Liver (tissue), 7 donors: ENCODE measurements at regions not wholly inside any gene's neighbourhood (a gene's known extent, or its start where the extent isn't known, plus 50 kb on each side); places are given as distances from the start of the nearest gene placed in this dataset.

ENCODE experiments used
- DNase-seq: peaks from one replicate; pipeline ENCODE4 v3.0.0-alpha.2; 2017; ENCODE audit warnings: low spot score
- H3K27ac ChIP-seq, 2 donors: one replicate each; pipeline ENCODE4 v1.7.0; 2013; ENCODE audit warnings: inconsistent platforms in 2 of 2, low read length in 2 of 2, control low read depth in 1 of 2, low read depth in 1 of 2, mild to moderate bottlenecking in 1 of 2
- H3K27me3 ChIP-seq, 4 donors: one replicate each; pipeline versions ENCODE4 v1.6.1 to v1.7.0; 2013; ENCODE audit warnings: low read length in 3 of 4, inconsistent platforms in 1 of 4, mild to moderate bottlenecking in 1 of 4, moderate library complexity in 1 of 4; ENCODE audit not compliant: control insufficient read depth in 4 of 4, insufficient read depth in 4 of 4
- H3K36me3 ChIP-seq, 4 donors: one replicate each; pipeline versions ENCODE4 v1.6.1 to v1.7.0; 2013; ENCODE audit warnings: low read length in 3 of 4, mild to moderate bottlenecking in 3 of 4, low read depth in 1 of 4, moderate library complexity in 1 of 4; ENCODE audit not compliant: control insufficient read depth in 4 of 4, insufficient read depth in 3 of 4
- H3K4me1 ChIP-seq, 4 donors: one replicate each; pipeline versions ENCODE4 v1.6.1 to v1.7.0; 2013; ENCODE audit warnings: low read length in 3 of 4, mild to moderate bottlenecking in 3 of 4, moderate library complexity in 1 of 4; ENCODE audit not compliant: control insufficient read depth in 4 of 4, insufficient read depth in 4 of 4
- H3K4me3 ChIP-seq, 3 donors: one replicate each; pipeline versions ENCODE4 v1.6.1 to v1.7.0; 2013; ENCODE audit warnings: low read length in 3 of 3, control low read depth in 1 of 3, low read depth in 1 of 3, mild to moderate bottlenecking in 1 of 3
- H3K9ac ChIP-seq, 2 donors: one replicate each; pipeline ENCODE4 v1.7.0; 2013; ENCODE audit warnings: low read length in 2 of 2, mild to moderate bottlenecking in 2 of 2, moderate library complexity in 2 of 2, control low read depth in 1 of 2, low read depth in 1 of 2
- H3K9me3 ChIP-seq, 4 donors: one replicate each; pipeline versions ENCODE4 v1.6.1 to v1.7.0; 2013; ENCODE audit warnings: low read length in 3 of 4; ENCODE audit not compliant: control insufficient read depth in 4 of 4
- ATF3 ChIP-seq: IDR thresholded peaks from 2 replicates; pipeline ENCODE4 v1.6.1; 2016; ENCODE audit warnings: antibody characterized with exemption
- EGR1 ChIP-seq, 2 donors: IDR thresholded peaks; 2 replicates each; pipeline ENCODE4 v1.6.1; 2016 to 2018; ENCODE audit warnings: antibody characterized with exemption in 2 of 2, low read depth in 2 of 2
- FOXA1 ChIP-seq: IDR thresholded peaks from 2 replicates; pipeline ENCODE4 v1.6.1; 2016; ENCODE audit warnings: antibody characterized with exemption
- FOXA2 ChIP-seq: IDR thresholded peaks from 2 replicates; pipeline ENCODE4 v1.6.1; 2016; ENCODE audit warnings: antibody characterized with exemption
- GABPA ChIP-seq, 2 donors: IDR thresholded peaks in 1 of 2; conservative IDR thresholded peaks in 1 of 2; 2 replicates each; pipeline ENCODE4 v1.6.1; 2016; ENCODE audit warnings: antibody characterized with exemption in 2 of 2, mild to moderate bottlenecking in 1 of 2, moderate library complexity in 1 of 2
- HNF4G ChIP-seq: IDR thresholded peaks from 2 replicates; pipeline ENCODE4 v1.6.1; 2016; ENCODE audit warnings: antibody characterized with exemption
- JUND ChIP-seq, 2 donors: IDR thresholded peaks; 2 replicates each; pipeline ENCODE4 v1.6.1; 2016; ENCODE audit warnings: antibody characterized with exemption in 2 of 2
- NR2F2 ChIP-seq: IDR thresholded peaks from 2 replicates; pipeline ENCODE4 v1.6.1; 2016; ENCODE audit warnings: antibody characterized with exemption
- RAD21 ChIP-seq, 2 donors: IDR thresholded peaks; 2 replicates each; pipeline ENCODE4 v1.6.1; 2016; ENCODE audit warnings: antibody characterized with exemption in 2 of 2, mild to moderate bottlenecking in 2 of 2
- REST ChIP-seq: IDR thresholded peaks from 2 replicates; pipeline ENCODE4 v1.6.1; 2016; ENCODE audit warnings: antibody characterized with exemption, mild to moderate bottlenecking
- RXRA ChIP-seq, 2 donors: IDR thresholded peaks; 2 replicates each; pipeline ENCODE4 v1.6.1; 2017 to 2018; ENCODE audit warnings: antibody characterized with exemption in 2 of 2, mild to moderate bottlenecking in 1 of 2
- TAF1 ChIP-seq: conservative IDR thresholded peaks from 2 replicates; pipeline ENCODE4 v1.6.1; 2016; ENCODE audit warnings: antibody characterized with exemption, mild to moderate bottlenecking
- YY1 ChIP-seq: IDR thresholded peaks from 2 replicates; pipeline ENCODE4 v1.6.1; 2016; ENCODE audit warnings: antibody characterized with exemption, mild to moderate bottlenecking
- ZBTB33 ChIP-seq: IDR thresholded peaks from 2 replicates; pipeline ENCODE4 v1.6.1; 2016; ENCODE audit warnings: antibody characterized with exemption
- WGBS: extraction: QIAGEN DNeasy Blood & Tissue Kit; methylation state at CpG from one replicate; pipeline ENCODE4 v1.1.7; 2013; 5-methylcytosine and 5-hydroxymethylcytosine counted together
- TF ChIP-seq, protein P1 (sequence below): IDR thresholded peaks from 2 replicates; pipeline ENCODE4 v1.6.1; 2016; ENCODE audit warnings: antibody characterized with exemption
- donor health status: healthy.
- donor health status: healthy.
- donor health status: healthy.
- donor health status: healthy.

DNA sequence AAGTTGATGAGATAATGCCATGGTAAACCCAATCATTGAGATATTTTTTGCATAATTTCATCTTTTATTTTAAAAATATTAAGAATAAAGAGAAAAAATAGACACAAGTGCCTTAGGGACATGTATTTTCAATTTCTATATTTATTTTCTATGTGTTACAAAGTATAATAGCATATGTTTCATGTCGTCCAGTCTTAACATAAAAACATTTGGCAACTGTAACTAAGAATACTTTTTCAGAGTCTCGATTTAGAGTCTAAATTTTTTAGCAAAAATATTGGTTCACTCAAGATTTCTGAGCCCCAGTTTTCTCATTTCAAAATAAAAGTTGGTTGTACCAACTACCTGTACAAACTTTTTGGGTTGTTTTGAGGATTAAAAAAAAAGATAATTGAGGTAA, 511.4 kb upstream of the ZNF385D start:
- Histone ChIP-seq H3K36me3 (no peaks in the 10 kb centered on the region), H3K9ac (no peak overlapping the region), H3K4me1 (no peaks in the 10 kb centered on the region), H3K9me3 (no peaks in the 10 kb centered on the region), H3K4me3 (no peak overlapping the region), H3K27me3 (peaks cover 0 to 3% (median 0%) of the 10 kb centered on the region in 4 donors), H3K27ac (no peak overlapping the region)
- no peak for DNase-seq
- 52% methylated on average over 2 of the region's 2 CpGs for WGBS
- no peak for TF ChIP-seq JUND (IDR thresholded peaks at IDR 0.05)
- TF ChIP-seq RXRA (IDR thresholded peaks at IDR 0.05) = no peak

DNA sequence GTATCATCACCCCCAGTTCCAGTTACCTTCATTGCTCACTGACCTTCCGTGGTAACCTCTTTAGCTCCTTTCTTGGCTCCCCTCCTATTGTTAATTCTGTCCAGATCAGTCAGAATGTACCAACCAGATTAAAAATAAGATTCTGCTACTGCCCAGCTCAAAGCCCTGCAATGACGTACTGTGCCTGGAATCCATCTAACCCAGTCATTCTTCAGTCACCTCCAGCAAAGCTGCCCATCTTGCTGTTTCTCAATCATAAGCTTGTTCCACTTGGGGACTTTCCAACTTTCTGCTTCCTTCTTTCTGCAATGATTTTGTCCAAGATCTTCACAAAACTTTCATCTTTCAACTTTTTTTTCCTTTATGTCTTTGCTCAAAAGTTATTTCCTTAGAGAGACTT, 512.0 kb upstream of the ZNF385D start:
- WGBS = 85% methylated on average over 2 of the region's 2 CpGs
- Histone ChIP-seq H3K27me3 (peaks cover 0 to 3% (median 0%) of the 10 kb centered on the region in 4 donors), H3K36me3 (no peaks in the 10 kb centered on the region), H3K4me1 (no peaks in the 10 kb centered on the region), H3K27ac (no peak overlapping the region), H3K9me3 (no peaks in the 10 kb centered on the region), H3K4me3 (no peak overlapping the region), H3K9ac (no peak overlapping the region)
- TF ChIP-seq TAF1 (no peak), EGR1 (IDR thresholded peaks at IDR 0.05; ENCODE audit: low read depth in 2 of 2) (no peak), JUND (IDR thresholded peaks at IDR 0.05) (no peak), HNF4G (no peak), FOXA1 (no peak), RAD21 (IDR thresholded peaks at IDR 0.05) (no peak), RXRA (IDR thresholded peaks at IDR 0.05) (no peak), GABPA (IDR thresholded peaks at IDR 0.05 in 1 of 2, conservative IDR thresholded peaks at IDR 0.05 in 1 of 2) (no peak), FOXA2 (no peak)
- TF ChIP-seq, protein P1, sequence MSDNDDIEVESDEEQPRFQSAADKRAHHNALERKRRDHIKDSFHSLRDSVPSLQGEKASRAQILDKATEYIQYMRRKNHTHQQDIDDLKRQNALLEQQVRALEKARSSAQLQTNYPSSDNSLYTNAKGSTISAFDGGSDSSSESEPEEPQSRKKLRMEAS = no peak
- DNase-seq = no peak

- Histone ChIP-seq H3K4me1 (no peaks in the 10 kb centered on the region), H3K4me3 (no peak overlapping the region), H3K9ac (no peak overlapping the region), H3K27ac (no peak overlapping the region), H3K9me3 (no peaks in the 10 kb centered on the region), H3K36me3 (no peaks in the 10 kb centered on the region), H3K27me3 (peaks cover 0 to 3% (median 0%) of the 10 kb centered on the region in 4 donors)
- WGBS = 72% methylated on average over 5 of the region's 5 CpGs
- no peak for TF ChIP-seq FOXA1
- no peak for TF ChIP-seq ZBTB33
- TF ChIP-seq ATF3 = no peak
- TF ChIP-seq YY1 = no peak
- TF ChIP-seq NR2F2 = no peak
- no peak for TF ChIP-seq FOXA2
- TF ChIP-seq REST = no peak
- TF ChIP-seq HNF4G = no peak
- TF ChIP-seq RAD21 (IDR thresholded peaks at IDR 0.05) = no peak
- TF ChIP-seq EGR1 (IDR thresholded peaks at IDR 0.05; ENCODE audit: low read depth in 2 of 2) = no peak
- TF ChIP-seq TAF1 = no peak
- DNase-seq = no peak
These were observed 514.4 kb upstream of the ZNF385D start for GRCh38 chr3:22265403-22265802.
